ENCODE measurements at regions not wholly inside any gene's neighbourhood (a gene's known extent, or its start where the extent isn't known, plus 50 kb on each side); places are given as distances from the start of the nearest gene placed in this dataset.

DNA sequence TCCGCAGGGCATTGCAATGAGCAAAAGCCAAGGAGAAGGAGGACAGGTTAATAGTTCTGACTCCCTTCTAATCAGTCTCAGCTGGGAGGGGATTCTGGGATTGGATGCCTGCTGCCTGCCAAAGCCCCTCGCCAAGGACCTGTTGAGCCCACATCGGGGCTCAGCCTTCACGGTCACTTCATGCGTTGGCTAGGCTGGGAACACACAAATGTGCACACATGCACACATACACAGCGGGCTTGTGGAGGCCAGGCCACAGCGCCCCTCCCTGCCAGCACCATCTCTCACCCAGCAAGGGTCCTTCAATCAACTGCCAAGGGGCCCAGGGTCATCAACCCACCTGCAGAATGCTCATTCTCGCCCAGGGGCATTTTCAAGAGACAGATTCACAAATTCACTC lies 113.9 kb downstream of the C5orf15 start:
- no peak for DNase-seq (ENCODE audit: low read depth)

DNA sequence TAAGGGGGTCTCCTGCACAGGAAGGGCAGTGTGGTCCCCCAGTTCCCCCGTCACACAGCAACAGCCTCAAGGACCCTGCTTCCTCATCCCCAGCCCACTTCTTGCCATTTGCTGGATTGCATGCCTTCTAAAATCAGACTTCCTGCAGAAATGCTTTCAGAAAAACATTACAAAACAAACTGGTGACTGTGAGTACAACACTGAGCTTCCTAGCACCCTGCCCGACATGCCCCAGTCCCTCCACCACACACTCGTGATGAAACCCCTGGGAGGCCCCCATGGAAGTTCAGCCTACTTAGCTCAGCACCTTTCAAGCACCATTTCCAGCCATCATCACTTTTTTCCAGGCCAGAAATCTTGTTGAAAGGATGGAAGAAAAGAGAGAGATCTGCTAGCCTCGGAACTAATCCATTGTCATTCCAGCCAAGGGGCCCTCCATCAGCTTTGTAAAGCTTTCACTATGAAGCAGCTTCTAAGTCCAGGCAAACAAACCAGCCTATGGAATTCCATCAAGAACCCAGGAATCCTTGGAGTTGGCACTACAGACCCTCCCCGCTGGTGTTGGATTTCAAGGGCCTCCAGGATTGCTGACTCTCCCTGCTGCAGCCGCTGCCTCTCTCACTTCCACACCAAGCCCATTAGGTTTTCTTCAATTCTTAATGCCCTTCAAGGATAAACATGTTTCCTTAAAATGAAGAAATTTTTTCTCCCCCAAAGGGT lies 114.6 kb downstream of the C5orf15 start:
- no peak for DNase-seq (ENCODE audit: low read depth)

DNA sequence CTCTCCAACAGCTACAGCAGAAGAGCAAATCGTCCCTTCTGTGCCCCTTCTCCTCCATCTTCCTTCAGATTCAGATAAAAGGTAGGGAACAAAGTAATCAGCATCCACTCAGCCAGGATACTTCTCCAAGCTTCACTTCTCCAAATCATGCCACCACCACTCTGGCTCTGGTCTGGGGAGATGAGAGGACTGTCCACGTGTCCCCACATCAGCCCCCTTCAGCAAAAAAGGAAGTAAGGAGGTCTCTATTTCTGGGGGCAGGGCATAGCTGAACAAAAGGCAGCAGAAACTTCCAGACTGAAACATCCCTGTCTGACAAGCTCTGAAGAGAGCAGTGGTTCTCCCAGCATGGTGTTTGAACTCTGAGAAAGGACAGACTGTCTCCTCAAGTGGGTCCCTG lies 116.9 kb downstream of the C5orf15 start:
- no peak for DNase-seq (ENCODE audit: low read depth)

DNA sequence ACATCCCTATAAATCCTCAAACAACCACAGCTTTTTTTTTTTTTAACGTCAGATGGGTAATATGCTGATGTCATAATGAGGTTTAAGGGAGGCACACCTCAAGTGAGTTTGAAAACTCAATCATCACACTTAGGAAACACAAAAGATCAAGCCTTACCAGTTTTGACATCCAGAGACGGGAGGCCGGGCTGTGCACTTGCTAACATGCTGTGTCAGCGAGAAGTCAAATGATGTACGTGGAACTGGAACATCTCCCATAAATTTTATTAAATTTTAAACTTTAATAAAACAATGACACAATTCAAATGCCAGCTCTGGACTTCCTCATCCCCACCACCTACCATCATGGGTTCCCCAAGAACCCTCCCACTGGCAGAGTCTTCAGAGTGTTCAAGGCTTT lies 117.6 kb downstream of the C5orf15 start:
- DNase-seq (ENCODE audit: low read depth) = no peak

DNA sequence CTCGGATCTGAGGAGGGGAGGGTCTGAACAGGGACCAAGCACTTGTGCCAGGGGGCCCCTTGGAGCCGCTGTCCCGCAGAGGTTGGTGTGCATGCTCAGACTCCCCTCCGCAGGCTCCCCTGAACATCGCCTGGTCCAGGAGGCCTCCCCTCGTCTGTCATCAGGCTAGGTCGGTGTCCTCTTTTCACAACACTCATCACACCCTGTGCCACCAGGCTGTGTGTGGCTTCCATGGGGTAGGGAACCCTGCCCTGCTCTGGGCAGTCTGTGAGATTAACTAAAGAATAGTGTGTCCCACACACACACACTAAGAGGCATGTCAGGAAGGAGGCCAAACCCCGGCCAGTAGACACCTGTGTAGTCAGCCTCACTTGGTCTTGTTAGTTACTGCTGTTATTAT lies 119.3 kb downstream of the C5orf15 start:
- no peak for DNase-seq (ENCODE audit: low read depth)

DNA sequence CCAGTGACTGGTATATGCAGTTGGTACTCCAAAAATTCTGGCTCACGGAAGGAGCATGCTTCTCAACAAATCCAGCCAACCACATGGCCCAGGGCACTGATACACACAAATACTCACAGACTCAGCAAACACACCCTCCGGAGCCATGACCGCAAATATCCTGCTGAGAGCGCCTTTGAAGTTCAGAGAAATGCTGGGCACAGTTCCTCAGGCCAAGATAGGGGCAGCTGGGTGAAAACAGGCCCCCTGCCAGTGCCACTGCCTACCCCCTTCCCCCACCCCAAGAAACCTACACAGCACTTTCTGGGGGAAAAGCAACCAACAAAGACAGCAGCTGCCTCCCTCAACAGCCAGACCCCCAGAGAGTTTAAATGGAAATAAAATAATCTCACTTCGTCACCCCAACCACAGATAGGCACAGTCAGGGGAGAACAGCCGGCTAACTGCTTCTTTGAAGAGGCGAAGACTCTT lies 120.0 kb downstream of the C5orf15 start:
- DNase-seq (ENCODE audit: low read depth) = peak; percentile 36

DNA sequence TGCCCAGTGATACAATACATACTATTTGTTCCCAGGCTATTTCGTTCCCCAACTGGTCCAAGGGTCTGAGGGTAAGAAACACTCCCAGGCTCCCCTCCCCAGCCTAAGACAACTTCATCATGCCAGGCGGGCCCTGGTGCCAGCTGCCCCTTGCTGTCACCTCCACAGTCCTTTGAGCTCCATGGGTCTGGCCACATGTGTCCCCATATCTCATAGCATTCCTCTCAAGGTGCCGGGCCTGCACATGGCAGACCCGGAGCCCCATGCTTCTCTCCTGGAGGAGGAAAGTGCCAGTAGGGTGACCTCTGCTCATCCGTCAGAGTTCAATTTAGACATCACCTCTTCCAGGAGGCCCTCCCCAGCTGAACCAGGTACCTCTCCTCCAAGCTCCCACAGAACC lies 120.5 kb downstream of the C5orf15 start:
- no peak for DNase-seq (ENCODE audit: low read depth)

DNA sequence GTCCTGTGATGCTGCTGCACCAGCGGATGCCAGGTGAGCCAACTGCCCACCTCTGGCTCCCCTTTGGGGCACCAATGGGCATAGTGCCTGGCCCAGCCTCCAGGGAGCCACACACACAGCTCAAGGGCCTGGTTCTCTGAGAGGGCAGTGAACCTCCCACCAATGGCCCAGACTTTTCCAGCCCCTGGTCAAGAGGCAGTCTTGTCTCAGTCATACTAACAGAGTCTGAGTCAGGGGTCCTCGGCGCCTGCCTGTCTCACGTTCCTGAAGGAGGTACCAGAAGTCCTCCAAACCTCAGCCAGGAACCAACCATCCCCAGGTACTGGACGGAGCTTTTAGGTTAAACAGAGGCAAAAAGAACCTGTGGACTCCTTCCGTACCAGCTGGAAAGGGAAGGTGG lies 121.1 kb downstream of the C5orf15 start:
- DNase-seq (ENCODE audit: low read depth) = no peak

DNA sequence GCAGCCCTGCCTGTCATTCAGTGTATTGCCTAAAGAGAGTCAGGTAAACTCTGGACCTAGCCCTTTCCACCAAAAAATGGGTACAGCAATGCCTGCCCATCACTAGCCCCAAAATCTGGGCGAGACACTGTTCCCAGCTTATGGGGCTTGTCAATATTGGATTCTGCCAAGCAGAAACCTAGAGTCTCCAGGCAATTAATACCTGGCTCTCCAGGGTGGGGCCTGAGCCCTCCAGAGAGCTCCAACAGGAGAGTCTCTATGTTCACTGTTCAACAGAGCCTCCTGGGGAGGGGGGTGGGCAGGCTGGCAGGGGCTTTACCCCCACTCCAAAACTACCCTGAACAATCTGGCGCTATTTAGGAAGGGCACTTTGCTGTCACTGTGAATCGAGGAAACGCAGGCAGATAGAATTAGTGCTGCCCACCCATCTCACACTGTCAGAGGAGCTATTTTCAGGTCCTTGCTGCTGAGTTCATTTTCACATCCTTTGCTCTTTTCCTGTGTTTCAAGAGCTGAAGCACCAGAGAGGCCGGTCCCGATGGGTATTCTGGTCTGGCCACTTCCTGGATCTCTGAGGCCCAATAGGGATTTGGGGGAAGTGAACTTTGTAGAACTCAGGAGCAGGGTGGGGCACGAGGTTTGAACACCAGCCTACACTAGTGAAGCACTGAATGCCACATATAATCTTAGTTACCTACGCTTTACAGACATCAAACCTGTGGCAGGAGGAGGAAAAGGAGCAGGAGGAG lies 121.8 kb downstream of the C5orf15 start:
- no peak for DNase-seq (ENCODE audit: low read depth)

DNA sequence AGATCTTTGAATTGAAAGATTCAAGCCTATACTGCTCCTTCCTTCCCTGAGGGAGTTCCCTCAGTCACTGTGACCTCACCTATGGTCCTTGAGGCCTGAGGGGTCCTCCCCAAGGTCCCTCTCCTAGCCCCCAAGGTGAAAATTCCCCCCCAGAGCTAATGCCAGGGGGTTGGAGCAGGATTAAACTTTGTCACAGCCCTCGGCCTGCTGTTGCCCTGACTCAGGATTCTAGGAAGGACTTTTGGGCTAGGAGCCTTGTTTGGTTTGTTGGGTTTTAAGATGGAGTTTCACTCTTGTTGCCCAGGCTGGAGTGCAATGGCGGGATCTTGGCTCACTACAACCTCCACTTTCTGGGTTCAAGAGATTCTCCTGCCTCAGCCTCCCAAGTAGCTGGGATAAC lies 123.2 kb downstream of the C5orf15 start:
- no peak for DNase-seq (ENCODE audit: low read depth)

DNA sequence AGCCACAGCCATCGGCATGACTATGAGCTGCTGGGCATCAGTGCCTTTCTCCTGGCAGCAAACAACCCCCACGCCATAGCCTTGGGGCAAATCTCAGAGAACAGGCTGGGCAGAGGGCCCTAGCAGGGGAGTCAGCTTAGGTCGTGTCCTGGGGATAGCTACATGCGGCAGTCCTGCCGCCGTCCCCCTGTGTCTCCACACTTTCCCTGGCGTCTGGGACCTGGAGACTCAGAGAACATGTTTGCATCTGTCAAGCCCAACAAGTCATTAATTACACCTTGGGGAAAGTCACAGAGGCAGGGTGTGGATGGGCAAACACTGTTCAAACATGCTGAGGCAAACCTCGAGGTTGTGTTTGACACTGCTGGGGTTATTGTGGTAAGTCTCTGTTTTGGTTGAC lies 123.6 kb downstream of the C5orf15 start:
- peak; percentile 22 for DNase-seq (ENCODE audit: low read depth)

DNA sequence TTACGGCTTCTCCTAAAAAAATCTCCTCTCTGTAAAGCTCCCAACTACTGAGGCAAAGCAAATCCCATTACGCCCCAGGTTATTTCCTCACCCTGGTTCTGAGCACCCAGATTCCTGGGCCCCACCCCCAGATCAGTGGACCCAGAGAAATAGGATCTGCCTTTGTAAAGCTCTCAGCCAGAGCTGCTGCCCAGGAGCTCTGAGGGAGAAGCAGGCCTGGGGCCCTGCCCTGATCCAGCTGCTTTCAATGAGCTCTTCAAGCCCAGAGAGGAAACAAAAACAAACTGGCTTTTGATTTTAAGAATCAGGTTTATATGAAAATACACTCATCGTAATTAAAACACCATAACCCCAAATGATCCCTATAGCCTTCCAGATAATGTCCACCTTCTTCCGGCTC lies 124.5 kb downstream of the C5orf15 start:
- no peak for DNase-seq (ENCODE audit: low read depth)

DNA sequence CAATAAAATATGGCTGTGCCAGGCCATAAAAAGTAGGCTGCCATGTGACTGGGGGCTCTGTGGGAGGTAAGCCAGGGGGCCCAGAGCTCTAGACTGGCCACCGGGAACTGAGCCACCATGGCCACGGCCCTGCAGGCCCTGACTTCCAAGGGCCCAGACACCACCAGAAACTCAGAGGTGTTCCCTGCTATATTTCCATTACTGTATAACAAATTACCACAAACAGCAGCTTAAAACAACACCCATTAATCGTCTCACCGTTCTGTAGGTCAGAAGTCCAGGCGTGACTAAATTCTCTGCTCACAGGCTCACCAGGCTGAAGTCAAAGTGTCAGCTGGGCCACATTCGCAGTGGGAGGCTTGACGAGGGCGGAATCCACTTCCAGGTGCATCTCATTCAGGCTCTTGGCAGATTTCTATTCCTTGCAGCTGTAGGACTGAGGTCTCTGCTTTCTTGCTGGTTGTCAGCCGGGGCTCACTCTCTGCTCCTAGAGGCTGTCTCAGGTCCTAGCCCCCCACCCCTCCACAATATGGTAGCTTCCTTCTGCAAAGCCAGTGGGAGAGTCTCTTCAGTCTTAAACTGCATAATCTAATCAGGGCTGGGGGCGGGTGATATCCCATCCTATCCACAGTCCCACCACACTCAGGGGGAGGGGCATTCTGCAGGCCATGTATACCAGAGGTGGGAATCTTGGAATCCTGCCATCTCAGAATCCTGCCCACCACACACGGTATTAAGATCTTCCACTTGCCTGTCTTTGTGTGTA lies 125.4 kb downstream of the C5orf15 start:
- peak; percentile 66 for DNase-seq (ENCODE audit: low read depth)

DNA sequence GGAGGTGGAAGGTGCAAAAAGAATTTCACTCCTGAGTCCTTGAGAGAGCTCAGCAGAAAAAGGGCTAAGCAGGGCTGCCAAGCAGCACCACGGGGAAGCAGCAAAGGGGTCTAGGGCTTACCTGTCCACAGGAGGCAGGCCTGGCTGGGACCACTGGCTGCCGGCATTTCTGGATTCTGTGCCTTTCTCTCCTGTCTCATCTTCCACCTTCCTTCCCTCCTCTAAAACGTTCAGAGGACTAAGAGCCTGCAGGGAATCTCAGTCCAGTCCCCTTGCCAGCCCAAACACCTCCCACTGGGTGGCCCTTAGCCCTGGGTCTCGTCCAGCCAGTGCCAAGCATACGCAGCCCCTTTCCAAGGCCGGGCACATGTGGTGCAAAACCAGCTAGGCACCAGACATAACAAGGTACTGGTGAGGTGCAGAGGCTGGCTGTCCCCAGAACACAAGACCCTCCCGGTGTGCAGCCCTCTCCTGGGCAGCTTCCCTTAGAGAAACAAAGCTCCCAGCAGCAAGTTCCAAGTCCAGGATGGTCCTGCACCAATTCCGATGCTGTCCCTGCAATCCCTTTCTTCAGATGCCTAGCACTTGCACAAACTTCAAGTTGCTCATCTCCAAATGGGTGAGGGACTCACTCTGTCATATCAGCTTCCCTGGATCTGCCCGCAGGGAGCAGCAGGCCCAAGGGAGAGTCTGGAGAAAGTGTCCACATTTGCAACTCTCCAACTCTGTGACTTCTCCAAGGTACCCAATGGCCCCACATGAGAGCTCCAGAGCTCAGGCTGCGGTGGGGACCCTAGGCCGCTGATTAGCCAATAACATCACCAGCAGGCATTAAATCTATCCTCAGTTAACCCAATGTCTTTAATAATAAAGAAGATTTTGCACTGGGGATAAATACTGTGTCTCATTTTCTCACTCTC lies 126.3 kb downstream of the C5orf15 start:
- no peak for DNase-seq (ENCODE audit: low read depth)

DNA sequence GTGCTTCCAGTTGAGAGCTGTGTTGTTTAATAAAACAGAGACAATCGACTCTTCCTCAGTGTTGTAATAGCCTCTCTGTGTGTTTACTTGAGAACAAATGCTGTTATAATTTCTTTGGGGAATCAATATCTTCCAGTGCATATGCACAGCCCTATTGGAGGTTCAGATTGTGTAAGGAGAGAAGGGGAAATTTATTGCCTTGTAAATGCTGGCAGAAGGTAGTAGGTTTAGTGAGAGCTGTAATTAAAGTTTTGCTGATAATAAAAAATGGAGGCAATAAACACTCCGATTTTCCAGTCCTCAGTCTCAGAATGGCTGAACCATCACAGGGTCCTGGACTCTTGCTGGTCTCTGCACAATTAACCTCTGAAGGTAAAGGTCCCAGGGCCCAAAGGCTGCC lies 128.3 kb downstream of the C5orf15 start:
- no peak for DNase-seq (ENCODE audit: low read depth)

DNA sequence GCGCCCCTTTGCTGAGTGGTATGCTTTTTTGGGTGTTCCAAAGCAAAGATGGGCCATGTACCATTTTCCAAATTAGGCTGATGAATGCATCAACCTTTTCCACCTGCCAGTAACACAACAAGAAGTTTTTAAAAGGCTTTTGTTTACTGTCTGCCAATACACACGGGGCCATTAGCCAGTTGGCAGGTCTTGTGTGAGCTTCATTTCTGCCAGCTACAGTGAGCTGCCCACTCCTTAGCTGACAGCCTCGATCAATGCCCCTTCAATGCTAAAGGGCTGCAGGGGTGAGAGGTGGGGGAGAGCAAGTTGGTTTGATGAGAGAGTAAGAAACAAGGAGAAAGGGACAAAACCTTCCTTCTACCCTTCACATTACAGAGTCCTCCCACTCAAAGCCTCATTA lies 128.7 kb downstream of the C5orf15 start:
- no peak for DNase-seq (ENCODE audit: low read depth)

DNA sequence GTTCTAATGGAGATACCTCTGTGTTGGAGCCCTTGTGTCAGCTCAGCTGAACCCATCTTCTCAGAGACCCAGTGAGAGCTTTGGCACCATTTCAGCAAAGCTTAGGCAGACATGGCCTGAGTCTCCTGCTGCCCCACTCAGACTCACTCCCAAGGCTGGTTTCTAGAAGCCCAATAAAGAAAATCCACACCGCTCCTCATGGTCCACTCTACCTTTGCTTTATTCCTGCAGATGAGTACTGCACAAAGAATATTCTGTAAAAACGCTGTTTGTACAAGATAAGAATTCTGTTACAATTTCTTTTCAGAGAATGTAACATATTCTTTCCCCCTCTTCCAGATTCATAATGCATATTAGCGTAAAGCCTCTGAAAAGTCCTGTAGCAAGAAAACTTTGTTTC lies 129.3 kb downstream of the C5orf15 start:
- DNase-seq (ENCODE audit: low read depth) = no peak

DNA sequence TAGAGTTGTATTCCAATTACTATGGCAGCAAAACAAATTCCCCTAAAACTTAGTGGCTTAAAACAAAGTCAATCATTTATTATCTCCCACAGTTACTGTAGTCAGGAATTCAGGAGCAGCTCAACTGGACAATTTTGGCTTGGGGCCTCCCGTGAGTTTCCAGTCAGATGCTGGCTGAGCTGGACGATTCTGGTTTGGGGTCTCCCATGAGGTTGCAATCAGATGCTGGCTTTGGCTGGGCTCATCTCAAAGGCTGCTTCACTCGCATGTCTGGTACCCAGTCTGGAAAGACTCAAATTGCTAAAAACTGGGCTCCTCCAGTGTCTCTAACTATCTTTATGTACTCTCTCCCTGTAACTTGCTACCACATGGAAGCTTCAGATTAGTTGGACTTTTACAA lies 130.1 kb downstream of the C5orf15 start:
- DNase-seq (ENCODE audit: low read depth) = peak; percentile 20

DNA sequence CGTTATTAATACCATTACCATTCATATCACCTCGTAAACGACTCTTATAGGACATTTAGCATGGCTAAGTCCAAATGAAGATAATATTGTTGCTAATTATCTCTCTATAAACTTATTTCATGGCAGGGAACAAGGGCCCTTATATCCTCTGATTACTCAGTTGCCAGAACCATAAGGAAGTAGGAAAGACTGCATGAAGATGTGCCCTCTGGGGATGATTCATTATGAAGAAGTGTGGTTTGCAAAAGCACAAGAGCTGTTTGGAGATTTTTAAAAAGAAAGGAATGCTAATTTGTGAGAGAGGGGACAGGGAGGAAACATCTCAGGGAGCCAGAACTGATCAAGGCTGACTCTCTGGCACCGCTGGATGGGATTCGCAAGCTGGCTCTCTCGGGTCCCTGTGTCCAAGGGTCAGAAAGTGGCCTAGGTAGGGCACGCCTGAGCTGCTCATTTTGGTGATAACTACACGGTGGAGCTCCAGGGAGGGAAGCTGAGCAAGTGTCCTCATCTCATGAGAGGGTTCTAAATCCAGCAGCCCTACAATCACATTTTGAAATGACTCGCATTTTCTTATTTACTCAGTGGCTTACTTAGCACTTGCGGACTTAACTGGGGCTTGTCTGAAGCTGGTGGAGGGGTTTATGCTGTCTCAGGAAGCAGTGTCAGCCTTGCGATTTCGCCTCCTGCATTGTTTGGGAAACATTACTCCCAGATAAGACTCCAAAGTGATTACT lies 136.8 kb downstream of the C5orf15 start:
- peak; percentile 65 for DNase-seq (ENCODE audit: low read depth)

DNA sequence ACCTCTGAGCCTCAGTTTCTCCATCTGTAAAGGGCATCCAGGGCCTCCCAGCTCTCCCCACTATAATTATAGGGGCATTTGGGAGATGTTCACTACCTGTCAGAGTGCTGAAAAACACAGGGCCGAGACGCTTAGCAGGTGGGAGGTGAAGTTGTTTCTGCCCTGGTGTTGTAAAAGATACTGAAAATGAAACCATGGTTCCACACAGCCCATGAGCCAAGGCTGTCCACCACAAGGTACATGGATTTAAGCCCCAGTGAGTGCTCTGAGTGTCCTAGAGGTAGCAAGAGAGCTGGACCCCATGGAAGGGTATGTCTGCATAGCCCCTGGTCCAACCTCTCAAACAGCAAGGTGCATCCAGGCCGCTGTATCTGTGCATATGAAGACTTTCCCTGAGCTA lies 137.5 kb downstream of the C5orf15 start:
- DNase-seq (ENCODE audit: low read depth) = no peak

DNA sequence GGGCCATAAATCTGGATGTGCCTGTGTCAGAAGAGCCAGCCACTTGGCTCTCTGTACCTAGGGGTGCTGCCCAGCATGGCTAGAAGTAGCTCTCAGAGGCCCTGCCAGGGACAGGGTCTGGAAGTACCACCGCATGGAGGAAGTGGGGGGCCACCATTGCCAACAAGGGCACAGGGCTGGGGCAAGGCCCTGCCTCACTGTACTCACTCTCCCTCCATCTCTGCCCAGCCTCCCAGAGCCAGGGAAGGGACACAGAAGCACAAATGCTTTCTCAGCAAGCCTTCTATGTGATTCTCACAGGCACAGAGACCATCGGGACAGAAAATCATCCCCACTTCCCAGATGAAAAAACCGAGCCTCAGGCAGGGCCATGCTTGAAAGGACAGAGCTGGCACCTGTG lies 138.1 kb downstream of the C5orf15 start:
- DNase-seq (ENCODE audit: low read depth) = no peak
